GM10266 (cell line): ENCODE measurements at regions not wholly inside any gene's neighbourhood (a gene's known extent, or its start where the extent isn't known, plus 50 kb on each side); places are given as distances from the start of the nearest gene placed in this dataset.
A peak's percentile ranks its signal among the peaks of the same experiment; 100 is the strongest.

Experiments
- DNase-seq: peaks from one replicate; pipeline ENCODE4 v3.0.0; 2012; ENCODE audit errors: extremely low spot score
- CTCF ChIP-seq: IDR thresholded peaks from 2 replicates; pipeline ENCODE4 v1.5.1; 2012; ENCODE audit warnings: mild to moderate bottlenecking, low read depth; ENCODE audit not compliant: control insufficient read depth, insufficient read depth; ENCODE audit errors: missing control alignments

GRCh38 chr15:47961401-47962090 lies 159.2 kb upstream of the SLC24A5 start:
- TF ChIP-seq CTCF, result no peak
- peak; percentile 41 for DNase-seq

- no peak for DNase-seq
- no peak for TF ChIP-seq CTCF
Observed at GRCh38 chr15:47963265-47963664, 157.5 kb upstream of the SLC24A5 start.

- no peak for TF ChIP-seq CTCF
- DNase-seq, result no peak
Observed at GRCh38 chr15:47964229-47964628, 156.6 kb upstream of the SLC24A5 start.

- TF ChIP-seq CTCF, result no peak
- DNase-seq, result no peak
Observed at GRCh38 chr15:47965297-47965696, 155.5 kb upstream of the SLC24A5 start.

GRCh38 chr15:47968593-47968992 lies 152.2 kb upstream of the SLC24A5 start:
- no peak for TF ChIP-seq CTCF
- no peak for DNase-seq

- DNase-seq, result no peak
- no peak for TF ChIP-seq CTCF
Observed at GRCh38 chr15:47971637-47972036, 149.2 kb upstream of the SLC24A5 start.

GRCh38 chr15:47972738-47973137 lies 148.1 kb upstream of the SLC24A5 start:
- DNase-seq, result no peak
- TF ChIP-seq CTCF, result no peak
